SKM-1 (cell line): ENCODE measurements at regions not wholly inside any gene's neighbourhood (a gene's known extent, or its start where the extent isn't known, plus 50 kb on each side); places are given as distances from the start of the nearest gene placed in this dataset.
"Not testable (repeated sequence)": the region's sequence is repeated elsewhere in the genome, so short reads cannot be mapped to it uniquely, and the experiment has no call there.

Experiments used
- DNase-seq: peaks from one replicate; lab custom pipeline; 2025; ENCODE audit not compliant: unreplicated experiment; lab: John Stamatoyannopoulos, UW

DNA sequence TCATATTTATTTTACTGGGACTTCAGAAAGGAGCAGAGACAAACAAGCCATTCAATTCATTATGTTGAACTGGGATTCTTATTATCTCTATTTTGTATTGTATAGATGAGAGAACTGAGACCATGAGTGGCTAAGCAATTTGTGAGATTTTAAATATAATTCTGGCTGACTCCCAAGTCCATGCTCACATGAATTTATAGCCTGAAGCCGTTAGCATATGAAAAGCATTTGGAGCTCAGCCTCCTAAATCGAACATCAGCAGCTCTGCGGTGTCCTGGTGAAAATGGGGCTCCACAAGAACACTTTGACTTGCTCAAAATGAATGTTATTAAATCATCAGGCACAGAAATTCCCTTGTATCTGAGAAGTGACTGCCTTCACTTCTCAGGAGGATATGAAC is 96.8 kb upstream of the DPT start:
- DNase-seq = no peak

DNA sequence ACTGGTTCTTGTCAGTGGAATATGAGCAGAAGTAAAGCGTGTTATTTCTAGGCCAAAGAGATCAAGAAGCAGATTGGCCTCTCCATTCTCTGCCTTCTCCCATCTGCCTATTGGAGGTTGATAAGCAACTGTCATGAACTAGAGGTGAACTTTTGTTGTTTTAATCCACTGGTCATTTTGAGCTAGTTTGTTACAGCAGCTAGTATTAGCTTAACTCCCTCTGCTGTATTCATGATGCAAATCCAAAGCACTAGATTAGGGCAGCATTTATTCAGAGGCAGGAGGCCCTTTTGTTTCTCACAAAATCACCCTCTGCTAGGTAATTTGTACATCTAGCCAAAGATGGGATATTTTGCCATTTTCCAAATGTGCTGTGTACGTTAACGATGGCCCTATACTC is 97.3 kb upstream of the DPT start:
- no peak for DNase-seq

DNA sequence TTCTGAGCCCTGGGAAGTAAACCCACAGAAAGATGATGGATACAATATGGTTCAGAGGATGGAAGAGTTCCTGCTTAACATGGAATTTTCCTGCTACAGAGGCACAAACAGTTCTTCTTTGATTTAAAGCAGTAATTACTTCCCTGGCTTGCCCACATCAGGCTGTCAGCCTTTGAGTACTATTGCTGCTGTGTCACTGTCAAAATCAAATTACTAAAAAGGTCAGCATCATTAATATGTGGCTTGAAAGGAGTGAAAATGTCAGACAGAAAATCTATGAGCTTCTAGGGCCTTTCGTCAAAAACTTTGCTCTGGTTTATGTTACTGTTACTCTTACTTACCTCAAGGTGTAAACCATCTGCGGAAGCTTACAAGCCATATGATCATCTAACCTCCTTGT is 98.6 kb upstream of the DPT start:
- no peak for DNase-seq

DNA sequence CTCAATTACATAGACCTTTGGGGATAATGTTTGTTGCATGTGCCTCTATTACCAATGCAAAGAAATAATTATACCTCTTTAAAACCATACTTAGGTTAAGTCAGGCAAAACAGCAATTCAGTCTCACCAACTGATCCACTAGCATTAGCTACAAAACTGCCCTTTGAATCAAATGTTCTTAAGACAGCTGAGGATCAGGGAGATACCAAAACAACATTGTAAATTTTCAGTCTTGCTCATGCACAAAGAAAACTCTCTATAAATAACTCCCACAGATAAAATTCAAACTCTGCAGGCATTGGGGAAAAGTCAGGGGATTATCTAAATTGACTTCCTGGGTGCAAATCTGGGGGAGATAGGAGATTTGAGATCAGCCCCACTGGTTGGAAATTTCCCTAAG is 100.9 kb upstream of the DPT start:
- DNase-seq = no peak

DNA sequence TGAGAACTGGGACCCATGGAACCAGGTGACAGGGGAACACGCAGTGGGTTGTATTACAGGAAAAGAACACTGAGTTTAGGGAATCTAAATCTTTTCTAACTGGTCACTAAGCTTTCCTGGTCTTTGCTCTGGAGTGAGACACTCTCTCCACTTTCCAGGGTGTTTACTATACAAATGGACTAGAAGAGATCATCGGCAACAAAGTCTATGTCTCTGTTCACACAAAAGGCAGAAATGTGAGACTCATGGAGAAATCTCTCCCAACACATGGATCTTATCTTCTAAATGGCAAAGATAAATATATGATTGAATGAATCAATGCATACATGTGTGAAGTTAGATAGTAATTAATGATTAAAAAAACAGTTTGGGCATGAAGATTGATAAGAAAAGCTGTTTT is 101.6 kb upstream of the DPT start:
- DNase-seq = no peak

DNA sequence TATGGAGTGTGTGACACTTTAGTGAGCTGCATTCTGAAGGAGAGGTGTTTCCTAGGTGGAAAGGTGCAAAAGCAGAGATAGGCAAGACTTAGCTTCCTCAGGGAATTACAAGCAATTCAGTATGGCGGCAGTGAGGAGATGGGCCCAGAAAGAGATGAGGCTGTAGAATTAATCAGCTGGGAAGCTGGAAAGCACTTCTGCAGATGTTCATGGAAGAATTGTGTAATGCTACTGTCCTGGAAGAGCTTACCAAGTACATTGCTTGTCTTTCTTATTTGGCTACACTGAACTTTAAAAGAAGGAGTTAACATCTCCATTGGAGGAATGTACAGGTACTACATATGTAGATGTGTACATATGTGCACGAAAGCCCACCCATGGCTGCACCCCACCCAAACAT is 103.7 kb upstream of the DPT start:
- no peak for DNase-seq

DNA sequence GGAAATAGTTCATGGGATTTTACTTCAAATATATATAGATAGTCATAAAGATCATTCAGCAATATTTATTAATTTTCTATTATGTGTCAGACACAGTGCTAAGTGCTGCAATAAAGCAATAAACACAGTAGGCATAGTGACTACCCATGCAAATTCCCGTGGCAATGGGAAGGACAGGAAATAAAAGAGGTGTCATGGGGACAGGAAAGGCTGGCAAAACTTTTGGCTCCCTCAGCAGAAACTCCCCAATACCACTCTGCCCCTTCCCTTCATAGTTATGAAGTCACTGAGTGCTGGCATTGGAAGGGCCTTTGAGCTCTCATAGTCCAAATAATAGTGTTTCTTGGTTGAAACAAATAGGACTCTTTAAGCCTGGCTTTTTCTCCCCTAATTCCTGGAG is 104.4 kb upstream of the DPT start:
- DNase-seq = no peak

DNA sequence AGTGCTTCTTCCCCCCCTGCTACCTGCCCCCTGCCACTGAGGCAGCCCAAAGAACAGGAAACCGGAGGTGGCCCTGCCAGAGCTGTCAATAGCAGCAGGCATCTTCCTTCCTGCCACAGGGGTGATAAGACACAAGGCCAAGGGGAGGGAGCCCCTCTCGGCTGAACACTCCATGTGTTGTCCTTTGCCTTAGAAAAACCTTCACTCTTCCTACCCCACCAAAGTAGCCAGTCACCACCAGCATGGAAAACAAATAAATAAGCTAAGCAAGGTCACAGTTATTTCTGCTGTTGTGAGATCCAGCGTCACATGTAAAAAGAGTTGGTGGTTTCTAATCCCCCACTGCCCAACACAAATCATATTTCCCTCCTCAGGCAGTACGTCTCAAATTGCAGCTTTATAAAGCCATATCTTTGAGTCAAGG is 104.8 kb upstream of the DPT start:
- DNase-seq = no peak

DNA sequence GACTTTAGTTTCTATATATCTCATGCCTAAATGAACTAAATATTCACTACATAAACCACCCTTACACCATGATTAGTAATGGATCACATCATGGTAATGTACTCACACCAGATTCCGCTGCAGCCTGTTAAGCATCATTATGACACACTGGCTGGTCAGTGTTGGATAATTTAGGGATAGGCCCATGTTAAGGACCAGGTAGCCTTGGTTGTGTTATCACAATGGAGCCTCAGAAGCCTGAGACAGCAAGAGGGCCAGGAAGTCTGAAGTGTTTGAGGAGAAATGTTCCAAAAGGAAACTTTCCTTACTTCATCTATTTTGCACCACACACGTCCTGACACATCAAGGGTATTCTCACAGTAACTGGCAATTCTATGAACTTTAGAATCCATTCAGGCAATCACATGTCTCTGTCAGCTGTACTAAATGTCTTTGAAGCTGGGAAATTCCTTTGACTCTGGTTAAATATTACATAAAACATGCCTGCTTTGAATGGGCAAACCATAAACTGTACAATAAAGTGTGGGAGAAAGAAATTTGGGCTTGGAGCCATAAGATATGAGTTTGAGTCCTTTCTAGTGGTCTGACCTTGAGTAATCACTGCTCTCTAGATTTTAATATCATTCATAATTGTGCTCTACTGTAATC is 105.3 kb upstream of the DPT start:
- DNase-seq = no peak

DNA sequence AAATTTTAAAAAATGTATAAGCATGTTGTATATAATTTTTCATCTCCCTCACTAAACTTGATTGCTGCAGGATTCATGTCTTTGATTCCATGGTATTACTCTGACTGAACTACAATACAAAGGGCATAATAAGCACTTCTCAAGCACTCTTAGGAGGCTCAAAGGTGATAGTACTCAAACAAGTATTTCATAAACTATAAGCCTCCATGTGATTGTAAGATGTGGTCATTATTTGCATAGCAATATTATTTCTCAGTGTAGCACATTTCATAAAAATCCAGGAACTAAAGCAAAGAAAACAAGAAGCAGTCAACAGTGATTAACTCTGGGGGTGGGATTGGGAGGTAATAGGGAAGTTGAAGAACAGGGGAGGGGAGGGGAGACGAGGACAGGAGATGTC is 106.2 kb upstream of the DPT start:
- DNase-seq = no peak

DNA sequence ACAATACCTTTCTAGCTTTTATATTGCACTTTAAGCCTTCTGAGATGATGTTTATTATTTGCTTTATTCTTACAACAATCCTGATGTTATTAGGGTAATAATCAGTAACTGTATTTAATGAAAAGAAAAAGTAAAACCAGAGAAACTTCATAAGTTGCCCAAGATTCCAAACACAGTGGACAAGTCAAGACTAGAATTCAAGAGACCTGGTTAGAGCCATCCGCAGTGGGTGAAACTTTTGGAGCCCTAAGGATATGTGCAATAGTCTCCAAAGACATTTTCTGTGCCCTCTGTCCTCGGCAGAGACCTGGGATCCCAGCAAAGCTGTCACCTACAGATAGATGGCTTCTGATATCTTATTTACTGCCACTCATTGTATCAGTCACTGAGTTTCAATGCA is 106.8 kb upstream of the DPT start:
- DNase-seq = no peak

DNA sequence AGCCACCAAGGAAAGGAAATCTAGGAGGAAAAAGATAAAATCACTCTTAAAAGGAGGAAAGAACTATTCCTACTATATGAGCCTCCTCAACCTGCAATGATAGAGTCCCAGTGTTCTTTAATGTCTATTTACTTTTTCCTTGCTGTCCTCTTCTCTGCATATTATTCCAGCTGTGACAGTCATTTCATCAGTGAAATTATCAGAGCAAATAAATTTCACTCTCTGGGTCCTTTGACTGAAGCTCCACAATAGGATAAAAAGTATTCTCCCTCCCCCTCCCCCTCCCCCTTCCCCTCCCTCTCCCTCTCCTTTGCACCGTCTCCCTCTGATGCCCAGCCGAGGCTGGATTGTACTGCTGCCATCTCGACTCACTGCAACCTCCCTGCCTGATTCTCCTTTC is 107.5 kb upstream of the DPT start:
- DNase-seq = no peak

DNA sequence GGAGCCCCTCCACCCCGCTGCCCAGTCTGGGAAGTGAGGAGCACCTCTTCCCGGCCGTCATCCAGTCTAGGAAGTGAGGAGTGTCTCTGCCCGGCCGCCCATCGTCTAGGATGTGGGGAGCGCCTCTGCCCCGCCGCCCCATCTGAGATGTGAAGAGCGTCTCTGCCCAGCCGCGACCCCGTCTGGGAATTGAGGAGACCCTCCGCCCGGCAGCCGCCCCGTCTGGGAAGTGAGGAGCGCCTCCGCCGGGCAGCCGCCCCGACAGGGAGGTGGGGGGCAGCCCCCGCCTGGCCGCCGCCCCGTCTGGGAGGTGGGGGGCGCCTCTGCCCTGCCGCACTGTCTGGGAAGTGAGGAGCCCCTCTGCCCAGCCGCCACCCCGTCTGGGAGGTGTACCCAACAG is 108.2 kb upstream of the DPT start:
- DNase-seq = not testable (repeated sequence)

DNA sequence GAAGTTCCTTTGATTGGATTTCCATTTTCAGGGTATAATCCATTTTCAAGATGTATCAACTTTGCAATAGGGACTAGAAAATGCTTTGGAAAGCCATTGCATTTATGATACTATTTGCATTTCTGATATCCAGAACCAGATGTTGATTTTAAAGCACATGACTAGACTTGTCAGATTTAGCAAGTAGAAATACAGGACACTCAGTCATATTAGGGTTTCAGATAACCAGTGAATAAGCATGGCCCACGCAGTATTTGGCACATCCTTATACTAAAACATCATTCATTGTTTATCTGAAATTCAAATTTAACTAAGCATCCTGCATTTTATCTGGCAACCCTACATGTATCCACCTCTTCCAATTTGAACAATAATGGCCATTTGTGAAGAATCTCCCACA is 113.3 kb upstream of the DPT start:
- DNase-seq = no peak

DNA sequence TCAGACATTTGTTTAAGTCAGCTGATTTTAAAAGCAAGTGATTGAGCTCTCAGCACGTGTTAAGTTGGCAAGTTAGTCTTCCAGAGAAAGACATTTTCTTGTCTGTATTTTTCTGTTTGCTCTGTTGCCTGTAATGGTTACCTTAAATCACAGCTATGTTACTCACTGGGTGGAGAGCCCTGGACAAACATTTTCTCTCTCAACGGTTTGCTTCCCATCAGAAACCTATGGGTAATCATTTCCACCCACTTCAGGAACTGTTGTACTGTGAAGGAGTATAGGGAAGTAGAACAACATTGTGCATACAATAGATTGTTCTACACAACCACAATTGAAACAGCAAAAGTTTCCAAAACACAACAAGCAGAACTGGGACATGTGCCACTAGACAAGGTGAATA is 113.9 kb upstream of the DPT start:
- DNase-seq = no peak

DNA sequence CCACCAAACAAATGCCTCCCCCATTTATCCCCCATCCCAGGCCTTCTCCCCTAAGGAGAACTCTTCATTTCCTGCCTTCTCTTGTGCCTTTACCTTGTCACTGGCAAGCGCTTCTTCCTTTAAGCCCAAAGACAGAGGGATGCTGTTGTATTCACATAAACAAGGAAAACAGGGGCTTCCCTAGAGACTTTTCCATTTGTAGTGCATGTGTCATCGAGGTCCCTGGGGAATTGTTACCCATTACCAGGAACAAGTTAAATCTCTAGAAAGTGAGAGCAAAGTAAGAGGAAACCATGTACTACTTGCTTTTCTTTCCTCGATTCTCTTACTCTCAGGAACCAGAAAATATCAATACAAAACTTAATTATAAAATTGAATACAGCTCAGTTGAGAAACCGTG is 114.4 kb upstream of the DPT start:
- DNase-seq = no peak

DNA sequence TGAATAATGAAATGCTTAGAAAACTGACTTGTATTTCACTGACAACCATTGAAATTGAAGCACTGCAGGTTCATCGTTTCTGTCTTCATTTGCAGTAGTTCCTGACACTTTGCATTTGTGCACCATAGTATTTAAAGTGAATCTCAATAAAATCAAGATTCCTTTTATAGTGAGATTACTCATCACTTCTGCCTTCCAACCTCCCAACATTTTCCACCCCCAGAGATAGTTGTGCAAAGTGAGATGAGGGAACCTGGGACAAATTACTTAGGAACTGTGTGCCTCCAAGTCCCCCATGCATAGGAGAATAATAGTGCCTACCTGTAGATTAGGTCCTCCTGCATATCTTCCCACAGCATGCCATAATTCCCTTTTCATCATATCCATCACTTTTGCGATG is 114.9 kb upstream of the DPT start:
- DNase-seq = no peak

DNA sequence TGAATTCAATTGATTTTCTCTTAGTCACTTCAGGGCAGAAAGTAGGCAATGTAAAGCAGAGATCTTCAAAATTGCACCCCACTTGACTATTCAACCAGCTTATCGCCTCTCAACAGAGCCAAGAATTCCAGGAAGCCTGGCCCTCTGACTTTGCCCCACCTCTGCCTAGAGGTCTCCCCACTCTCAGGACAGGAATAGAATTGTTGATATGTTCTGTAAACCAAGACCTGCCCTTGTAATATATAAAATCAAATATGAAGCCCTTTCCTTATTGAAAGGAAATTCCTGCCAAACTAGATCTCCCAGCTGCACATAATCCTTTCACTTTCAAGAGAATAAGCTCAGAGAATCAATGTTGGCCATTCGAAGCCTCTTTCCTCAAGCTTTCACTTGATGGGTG is 116.1 kb upstream of the DPT start:
- DNase-seq = no peak

DNA sequence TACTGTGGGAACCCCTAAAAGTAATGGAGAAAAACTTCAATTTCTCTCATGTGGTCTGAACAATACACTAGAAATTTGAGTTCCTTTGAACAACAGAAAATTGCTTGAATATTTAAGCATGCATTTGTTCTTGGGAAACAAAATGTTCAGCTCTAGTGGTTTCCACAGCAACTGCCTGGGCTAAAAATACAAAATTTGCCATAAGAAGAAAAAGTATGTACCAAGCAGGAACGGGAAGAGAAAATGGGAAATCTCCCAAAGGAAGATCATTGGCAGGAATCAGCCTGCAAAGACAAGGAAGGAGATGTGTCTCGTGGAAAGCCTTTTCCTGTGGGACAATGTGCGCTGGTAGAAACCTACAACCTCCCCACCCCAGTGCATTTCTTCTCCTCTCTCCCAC is 119.0 kb upstream of the DPT start:
- no peak for DNase-seq

DNA sequence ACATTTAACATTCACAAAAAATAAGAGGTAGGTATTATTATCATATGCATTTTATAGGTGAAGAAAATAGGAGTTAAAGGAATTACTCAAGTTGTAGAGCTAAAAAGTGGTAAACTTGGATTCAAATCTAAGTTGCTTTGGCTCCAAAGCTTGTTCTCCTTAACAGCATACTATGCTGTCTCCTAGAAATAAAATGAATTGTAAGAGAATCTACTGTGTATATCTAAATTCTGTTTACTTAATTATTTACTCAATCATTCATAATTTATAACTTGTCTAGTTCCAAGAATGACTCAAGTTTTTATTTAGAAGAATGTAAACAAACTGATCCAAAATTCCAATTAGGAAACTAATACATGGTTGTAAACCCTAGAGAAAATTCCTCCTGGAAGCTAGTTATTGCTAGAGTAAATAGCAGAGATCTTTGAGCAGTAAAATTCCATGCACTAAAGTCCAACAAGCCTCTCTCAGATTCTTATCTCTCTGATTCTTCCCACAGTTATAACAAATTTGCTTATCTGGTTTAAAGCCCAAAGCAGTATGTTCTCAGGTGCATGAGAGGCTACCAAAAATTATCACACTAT is 132.5 kb upstream of the DPT start:
- no peak for DNase-seq

DNA sequence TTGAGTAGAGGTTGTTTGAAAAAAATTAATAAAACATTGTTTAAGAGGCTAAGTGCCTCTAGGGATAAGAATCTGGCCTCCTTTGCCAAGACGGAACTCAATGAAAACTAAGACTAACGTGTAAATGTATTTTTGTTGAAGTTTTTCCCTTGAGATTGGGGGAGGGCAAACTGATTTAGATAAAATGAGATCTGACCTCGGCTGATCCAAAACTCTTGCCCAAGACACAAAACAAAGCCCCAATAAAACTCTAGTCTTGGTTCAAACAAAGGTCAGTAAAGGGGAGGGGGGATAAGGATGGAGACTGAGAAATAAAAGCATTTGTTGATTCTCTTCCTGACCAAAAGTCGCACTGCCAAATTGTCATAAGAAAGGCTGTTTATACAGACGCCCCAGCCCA is 134.8 kb upstream of the DPT start:
- no peak for DNase-seq

DNA sequence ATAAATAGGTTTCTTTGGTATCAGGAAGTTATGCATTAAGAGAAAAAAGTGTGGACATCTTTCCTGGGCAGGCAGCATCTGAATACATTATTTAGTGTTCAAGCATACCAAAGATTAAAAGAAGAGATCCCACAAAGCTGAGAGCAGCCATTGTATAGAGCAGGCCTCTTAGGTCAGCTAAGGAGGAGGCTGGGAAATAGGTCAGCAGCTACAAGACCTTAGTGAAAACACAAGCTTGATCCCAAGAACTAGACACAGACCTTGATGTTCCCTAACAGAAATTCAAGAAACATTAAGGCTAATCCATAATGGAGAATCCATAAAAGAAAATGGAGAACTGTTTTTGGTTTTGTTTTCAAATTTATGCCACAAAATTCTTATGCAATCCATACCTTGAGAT is 135.3 kb upstream of the DPT start:
- DNase-seq = no peak

DNA sequence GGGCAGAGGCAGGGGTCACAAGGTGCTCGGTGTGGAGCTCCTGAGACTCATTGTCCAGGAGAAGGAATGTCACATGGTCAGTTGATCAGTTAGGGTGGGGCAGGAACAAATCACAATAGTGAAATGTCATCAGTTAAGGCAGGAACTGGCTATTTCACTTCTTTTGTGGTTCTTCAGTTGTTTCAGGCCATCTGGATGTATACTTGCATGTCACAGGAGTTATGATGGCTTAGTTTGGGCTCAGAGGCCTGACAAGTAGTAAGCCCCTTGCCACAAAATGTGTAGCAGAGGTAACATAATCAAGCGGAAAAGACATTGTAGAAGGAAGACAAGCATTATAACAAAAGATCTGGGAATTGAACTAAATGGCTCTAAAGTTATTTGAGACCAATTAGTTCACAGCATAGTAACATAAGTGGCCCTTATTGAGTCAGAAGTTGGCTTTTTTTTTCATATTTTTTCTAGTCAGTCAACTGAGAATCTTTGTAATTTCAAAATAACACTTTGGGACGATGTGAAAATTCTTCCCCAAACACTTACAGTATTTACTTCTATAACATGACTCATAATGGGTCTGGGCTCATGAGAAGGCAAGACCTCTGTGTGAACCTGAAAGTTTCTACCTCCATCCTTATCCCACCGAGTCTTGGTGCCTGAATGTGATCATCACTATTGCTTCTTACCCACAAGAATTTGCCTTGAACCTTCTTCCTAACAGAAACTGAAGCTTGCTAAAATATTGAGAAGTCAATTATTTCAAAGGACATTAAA is 137.0 kb upstream of the DPT start:
- no peak for DNase-seq
